GM12891 (cell line): ENCODE measurements at regions not wholly inside any gene's neighbourhood (a gene's known extent, or its start where the extent isn't known, plus 50 kb on each side); places are given as distances from the start of the nearest gene placed in this dataset.

Experiments
- POLR2A ChIP-seq: IDR thresholded peaks from 2 replicates; pipeline ENCODE4 v1.6.1; 2011; ENCODE audit warnings: low read depth, low read length, control low read depth
- POLR2AphosphoS5 ChIP-seq: IDR thresholded peaks from 2 replicates; pipeline ENCODE4 v1.6.1; 2011; ENCODE audit warnings: low read depth, low read length, control low read depth
- SPI1 ChIP-seq: IDR thresholded peaks from 2 replicates; pipeline ENCODE4 v1.6.1; 2011; ENCODE audit warnings: low read depth, low read length, control low read depth
- TAF1 ChIP-seq: IDR thresholded peaks from 2 replicates; pipeline ENCODE4 v1.6.1; 2011; ENCODE audit warnings: low read depth, low read length, control low read depth

DNA sequence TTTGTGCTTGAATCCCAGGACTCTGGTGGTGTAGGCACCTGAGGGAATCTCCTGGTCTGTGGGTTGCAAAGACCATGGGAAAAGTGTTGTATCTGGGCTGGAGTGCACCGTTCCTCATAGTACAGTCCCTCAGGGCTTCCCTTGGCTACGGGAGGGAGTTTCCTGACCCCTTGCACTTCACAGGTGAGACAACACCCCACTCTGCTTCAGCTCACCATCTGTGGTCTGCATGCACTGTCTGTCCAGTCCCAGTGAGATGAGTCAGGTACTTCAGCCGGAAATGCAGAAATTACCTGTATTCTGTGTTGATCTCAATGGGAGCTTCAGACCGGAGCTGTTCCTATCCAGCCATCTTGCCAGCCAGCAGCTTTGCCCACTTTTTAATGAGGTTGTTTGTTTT lies 353.0 kb upstream of the IRS4 start:
- TF ChIP-seq POLR2A (no peak), TAF1 (no peak), POLR2AphosphoS5 (no peak), SPI1 (no peak)
